ENCODE measurements at regions not wholly inside any gene's neighbourhood (a gene's known extent, or its start where the extent isn't known, plus 50 kb on each side); places are given as distances from the start of the nearest gene placed in this dataset.

GRCh38 chr21:28454564-28455252 is 538.0 kb downstream of the LTN1 start:
- DNase-seq: no peak

DNA sequence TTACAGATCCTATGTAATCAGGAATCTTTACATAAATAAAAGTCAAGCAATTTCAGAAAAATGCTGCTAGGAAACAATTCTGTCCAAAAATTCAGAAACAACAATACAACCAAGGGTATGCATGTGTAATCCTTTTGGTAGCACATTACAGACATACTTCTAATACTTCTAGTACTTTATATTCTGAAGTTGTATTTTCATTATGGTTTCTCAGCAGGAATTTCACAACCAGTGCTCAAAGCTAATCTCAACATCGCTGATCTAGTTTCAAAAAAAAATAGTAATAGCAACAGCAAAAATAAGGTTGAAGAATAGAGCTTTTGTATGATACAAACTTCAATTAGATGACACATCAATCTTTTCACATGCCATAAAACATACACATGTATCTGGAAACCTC is 545.2 kb downstream of the LTN1 start:
- DNase-seq: no peak

GRCh38 chr21:28445141-28445830 is 547.4 kb downstream of the LTN1 start:
- DNase-seq: no peak

DNA sequence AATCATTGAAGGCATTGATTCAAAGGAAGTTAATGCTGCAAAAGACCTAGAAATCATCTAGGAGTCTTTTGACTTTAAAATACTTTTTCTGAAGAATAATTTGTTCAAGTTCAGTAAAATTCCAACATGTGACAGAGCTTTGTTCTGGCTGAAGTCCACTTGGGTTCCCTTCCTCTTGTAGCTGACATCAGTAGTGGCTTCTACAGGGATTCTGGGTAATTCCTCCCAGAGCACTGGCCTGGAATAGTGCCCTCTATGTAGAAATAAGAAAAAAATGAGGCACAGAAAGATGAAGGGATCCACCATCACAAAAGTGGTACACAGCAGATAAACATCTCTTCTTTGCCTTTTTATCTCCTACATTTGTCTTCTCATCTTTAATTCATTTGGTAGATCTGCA is 548.1 kb downstream of the LTN1 start:
- no peak for DNase-seq

GRCh38 chr21:28444111-28444510 is 548.6 kb downstream of the LTN1 start:
- no peak for DNase-seq

DNA sequence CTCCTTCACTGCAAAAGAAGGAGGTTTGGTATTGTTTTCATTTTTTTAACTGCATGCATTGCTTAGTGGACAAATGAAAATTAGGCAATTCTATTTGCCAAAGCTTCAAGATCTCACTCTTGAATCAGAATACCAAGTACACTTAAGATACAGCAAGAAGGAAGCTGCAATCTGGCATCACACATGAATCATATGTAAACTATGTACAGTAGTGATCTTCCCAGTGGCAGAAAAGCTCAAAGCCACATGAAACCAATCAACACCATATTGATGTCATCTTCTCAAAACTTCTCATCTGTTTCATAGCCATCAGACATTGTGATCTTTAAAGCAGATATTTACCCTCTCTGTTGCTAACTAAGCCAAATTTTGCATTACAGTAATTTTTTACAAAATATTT is 550.1 kb downstream of the LTN1 start:
- DNase-seq: no peak

- DNase-seq: no peak
These were observed 550.6 kb downstream of the LTN1 start for GRCh38 chr21:28442085-28442484.

DNA sequence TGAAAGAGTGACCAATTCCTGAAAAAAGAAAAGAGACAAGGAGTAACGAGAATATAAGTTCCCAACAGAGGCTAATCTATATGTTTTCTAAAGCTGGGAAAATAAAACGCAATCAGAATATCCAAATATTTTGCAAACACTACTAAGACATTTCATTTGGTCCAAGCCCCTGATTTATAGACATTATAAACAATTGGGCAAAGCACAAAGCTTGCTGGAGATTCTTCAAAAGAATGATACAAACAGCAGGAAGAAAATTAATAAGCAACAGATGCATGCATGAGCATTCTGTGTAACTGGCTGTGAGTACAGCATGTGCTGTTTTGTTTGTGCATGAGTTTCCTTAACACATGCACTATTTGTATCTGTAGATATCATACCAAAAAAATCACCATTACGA is 552.9 kb downstream of the LTN1 start:
- DNase-seq: no peak

GRCh38 chr21:28439251-28439650 is 553.4 kb downstream of the LTN1 start:
- no peak for DNase-seq

DNA sequence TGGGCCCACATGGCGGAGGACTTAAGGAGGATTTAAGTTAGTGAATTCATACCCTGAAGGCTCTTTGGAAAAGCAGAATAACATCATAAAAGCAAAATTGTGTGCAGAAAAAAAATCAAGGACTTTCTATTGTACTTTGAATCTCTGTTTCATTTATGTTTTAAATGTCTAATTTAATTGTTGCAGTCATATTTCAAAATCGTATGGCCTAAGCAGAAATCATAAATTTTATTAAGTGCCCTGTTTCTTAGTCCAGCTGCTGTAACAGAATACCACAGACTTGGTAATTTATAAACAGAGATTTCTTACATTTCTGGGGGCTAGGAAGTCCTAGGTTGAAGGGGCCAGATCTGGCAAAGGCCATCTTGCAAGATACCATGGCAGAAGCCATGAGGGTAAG is 555.6 kb downstream of the LTN1 start:
- DNase-seq: no peak

DNA sequence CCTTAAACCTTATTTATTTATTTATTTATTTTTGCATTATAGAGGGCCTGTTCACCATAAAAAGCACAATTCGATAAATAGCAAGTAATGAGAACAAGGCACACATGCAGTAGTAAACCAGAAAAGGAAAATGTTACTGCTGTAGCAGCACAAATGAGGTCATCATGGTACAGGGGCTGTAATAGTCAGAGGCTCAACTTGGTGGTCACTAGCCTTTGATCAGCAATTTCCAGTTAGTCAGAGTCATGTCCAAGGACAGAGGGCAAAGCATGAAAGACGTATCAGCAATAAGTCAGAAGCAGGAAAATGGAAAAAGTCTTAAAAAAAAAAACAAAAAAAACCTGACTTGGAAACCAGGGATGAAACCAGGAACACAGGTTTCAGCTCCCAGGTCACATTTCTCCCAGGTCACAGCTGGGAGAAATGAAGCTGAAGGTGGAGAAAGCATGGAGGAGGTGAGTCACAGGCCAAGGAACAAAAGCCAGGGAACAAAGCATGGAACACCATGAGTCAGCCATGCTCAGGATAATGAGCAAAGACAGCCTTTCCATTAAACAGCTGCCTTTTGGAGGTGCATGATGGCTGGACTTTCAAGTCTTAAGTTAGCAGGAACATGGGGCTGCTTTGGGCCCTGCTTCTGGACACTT is 556.3 kb downstream of the LTN1 start:
- DNase-seq: no peak

DNA sequence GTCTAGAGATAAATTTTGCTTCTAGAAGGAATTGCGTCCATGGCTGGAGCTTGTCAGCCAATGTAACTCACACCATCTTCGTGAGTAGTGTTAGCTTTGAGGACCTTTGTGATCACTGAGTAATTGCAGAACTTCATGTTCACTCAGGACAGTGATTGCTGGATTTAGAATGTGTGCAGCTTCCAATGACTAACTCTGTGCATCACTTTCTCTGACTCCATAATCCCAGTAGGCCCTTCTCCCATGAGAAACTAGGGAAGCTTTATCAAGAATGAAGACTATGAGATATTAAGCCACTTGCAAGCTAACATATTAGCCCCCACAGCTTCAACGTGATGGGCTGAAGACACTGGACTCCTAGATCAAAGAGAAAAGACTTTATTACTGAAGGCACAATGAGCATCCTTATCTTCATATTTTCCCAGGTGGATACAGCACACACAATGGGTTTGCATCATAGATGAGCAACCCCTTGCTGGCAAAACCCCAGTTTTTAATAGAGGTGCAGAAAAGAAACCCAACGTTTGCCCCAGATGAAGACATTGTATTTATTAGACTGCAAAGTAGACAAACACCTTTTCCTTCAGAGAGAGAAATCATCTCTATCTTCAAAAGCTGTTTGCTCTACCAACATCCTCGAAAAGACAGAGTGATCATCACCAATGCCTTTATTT is 561.0 kb downstream of the LTN1 start:
- DNase-seq: no peak

DNA sequence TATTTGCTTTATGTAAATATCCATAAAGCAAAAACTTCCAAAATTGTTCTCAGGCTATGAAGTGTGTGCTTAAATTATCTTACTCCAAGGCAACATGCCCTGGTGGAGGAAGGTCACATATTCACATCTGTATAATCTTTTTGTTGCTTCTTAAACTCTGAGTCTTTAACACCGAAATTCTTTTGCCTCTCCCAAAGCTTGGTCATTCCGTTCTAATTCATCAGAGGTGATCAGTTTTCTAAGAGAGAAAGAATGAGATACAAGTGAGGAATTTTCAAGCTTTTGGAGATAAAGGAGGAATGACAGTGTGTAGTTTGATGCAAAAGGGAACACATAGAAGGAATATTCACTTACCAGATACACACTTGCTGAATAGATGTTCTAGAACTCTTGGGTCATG is 561.7 kb downstream of the LTN1 start:
- no peak for DNase-seq

DNA sequence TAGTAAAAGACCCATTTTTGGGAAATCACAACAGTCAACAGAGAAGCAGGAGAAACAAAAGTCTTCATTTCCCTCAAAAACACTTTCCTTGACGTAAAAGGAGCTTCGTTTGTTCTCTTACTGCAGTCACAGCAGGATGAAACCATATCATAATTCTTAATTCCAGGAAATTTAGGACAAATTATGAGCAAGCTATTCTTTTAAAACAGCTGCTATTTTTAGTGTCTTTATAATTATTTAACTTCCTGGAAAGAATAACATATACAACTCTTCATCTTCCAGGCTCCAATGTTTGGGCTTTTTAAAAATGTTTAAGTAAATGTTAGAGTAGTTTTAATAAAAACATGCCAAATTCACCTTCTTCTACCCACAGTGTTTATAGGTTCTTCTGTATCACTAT is 563.5 kb downstream of the LTN1 start:
- DNase-seq: no peak

GRCh38 chr21:28427394-28428022 is 565.2 kb downstream of the LTN1 start:
- no peak for DNase-seq

GRCh38 chr21:28426545-28426944 is 566.1 kb downstream of the LTN1 start:
- no peak for DNase-seq

GRCh38 chr21:28423521-28424190 is 569.0 kb downstream of the LTN1 start:
- no peak for DNase-seq

DNA sequence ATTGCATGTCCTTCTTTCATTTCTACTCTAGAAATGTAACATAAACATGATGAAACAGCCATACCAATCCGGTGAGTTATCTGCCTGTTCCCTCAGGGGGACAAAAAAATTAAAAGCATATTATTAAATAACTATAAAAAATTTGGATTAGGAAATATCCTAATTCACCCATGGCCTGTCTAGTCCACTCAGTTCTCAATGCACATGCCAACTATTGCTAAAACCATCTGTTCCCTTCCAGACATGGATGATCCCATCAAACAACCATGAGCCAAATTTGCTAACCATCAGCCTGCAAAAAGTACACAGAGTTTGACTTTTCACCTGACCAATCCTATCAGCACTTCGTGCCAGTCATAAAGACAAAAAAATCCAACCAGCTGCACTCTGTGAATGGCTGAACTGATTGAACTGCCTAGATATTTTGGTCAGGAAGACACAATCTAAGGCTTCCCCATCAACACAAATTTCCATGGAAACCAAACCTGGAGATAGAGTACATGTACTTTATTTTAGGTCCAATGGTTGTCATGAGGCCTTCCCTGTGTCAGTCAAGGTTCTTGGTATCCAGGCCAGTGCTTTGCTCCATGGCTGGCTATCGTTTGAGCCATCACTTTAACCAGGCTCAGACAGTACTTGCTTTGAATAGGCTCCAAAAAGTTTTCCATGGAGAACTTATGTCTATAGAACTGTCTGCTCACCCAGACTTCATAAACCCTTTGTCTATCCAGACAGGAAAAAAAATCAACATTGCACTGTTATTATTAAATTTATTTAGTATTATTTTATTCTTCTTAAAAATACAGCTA is 570.8 kb downstream of the LTN1 start:
- no peak for DNase-seq

- no peak for DNase-seq
These were observed 572.9 kb downstream of the LTN1 start for GRCh38 chr21:28419811-28420210.

DNA sequence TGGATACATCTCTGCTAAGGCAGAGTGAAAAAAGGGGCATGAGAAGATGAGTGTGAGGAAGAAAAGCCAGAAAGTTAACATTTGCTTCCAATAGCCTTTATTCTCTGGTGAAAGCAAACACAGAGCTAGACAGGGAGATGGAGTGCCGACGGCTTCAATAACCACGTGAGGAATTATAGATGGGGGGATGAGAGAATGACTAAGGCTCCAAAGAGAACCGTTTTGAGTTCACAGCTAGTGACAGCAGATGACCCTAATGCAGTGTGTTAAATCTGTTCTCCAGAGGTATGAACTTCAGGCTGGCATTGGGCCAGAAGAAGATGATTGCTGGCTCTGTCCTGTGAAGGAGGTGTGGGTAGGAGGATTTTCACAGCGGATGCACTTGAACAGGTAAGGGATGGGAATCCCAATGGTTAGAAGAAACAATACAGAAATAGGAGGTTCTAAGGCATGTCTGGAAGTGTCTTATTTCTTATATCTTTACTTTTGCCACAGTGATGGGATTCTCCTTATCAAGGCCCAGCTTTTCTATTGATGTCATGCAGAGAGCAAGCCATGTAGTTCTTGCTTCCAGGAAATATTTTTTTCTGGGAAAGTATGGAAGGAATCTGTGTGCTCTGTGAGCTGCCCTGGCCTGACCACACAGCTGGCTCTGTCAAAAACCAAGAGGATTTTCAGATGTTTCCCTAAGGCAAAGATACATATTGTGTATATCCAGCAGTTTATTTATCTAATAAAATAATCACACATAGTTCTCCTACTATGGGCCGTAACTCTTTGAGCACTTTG is 573.8 kb downstream of the LTN1 start:
- no peak for DNase-seq

DNA sequence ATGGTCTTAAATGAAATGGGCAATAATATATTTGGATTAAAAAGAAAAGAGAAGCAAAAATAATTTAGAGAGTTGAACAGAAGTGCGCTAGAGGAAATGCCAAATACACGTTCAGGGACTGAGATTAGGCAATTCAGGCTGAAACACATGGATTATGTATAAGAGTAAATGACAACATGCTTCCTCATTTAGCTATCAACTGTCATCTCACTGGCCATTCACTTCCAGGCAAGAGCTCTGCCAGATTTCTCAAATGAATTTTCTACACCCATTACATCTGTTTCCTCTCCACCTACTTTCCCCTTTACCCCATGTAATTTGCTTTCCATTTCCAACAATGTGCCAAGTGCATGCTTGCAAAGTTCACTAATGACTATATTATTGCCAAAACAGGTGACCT is 582.4 kb downstream of the LTN1 start:
- no peak for DNase-seq

All from C1 segment of cervical spinal cord (tissue), 14 donors.